DND-41 (cell line): ENCODE measurements at regions not wholly inside any gene's neighbourhood (a gene's known extent, or its start where the extent isn't known, plus 50 kb on each side); places are given as distances from the start of the nearest gene placed in this dataset.

Experiments used
- CTCF ChIP-seq: IDR thresholded peaks from 2 replicates; pipeline ENCODE4 v1.5.1; 2012; ENCODE audit warnings: borderline replicate concordance, low read length, moderate library complexity, mild to moderate bottlenecking; ENCODE audit not compliant: poor library complexity, severe bottlenecking; ENCODE audit errors: extremely low read depth
- EZH2 ChIP-seq: IDR thresholded peaks from 3 replicates; pipeline ENCODE4 v1.6.1; 2012; ENCODE audit warnings: borderline replicate concordance, low read depth, mild to moderate bottlenecking, moderate library complexity, low read length, inconsistent platforms; ENCODE audit not compliant: severe bottlenecking

- no peak for TF ChIP-seq EZH2
- no peak for TF ChIP-seq CTCF
Observed at GRCh38 chr2:128940378-128940777, 621.7 kb upstream of the HS6ST1 start.
